Right cardiac atrium (tissue), 5 donors: ENCODE measurements at regions not wholly inside any gene's neighbourhood (a gene's known extent, or its start where the extent isn't known, plus 50 kb on each side); places are given as distances from the start of the nearest gene placed in this dataset.

Source experiments
- ATAC-seq, 2 donors: fragments of 200-7000 bp; cut with Tn5 transposase; one replicate each; pipeline versions ENCODE4 v1.8.0 to v1.9.1; 2020; ENCODE audit warnings: moderate library complexity in 2 of 2, mild to moderate bottlenecking in 1 of 2
- DNase-seq, 3 donors: peaks; one replicate each; pipeline ENCODE4 v3.0.0-alpha.2; 2020
- H3K27ac ChIP-seq: one replicate; pipeline ENCODE4 v1.5.1; 2013; ENCODE audit warnings: mild to moderate bottlenecking, low read length, control low read depth, moderate library complexity
- H3K27me3 ChIP-seq: one replicate; pipeline ENCODE4 v1.6.1; 2013; ENCODE audit not compliant: control insufficient read depth, insufficient read depth
- H3K4me1 ChIP-seq: one replicate; pipeline ENCODE4 v1.6.1; 2013; ENCODE audit warnings: low read length; ENCODE audit not compliant: control insufficient read depth, insufficient read depth
- H3K4me3 ChIP-seq: one replicate; pipeline ENCODE4 v1.5.1; 2013; ENCODE audit warnings: low read length, control low read depth
- H3K9me3 ChIP-seq: one replicate; pipeline ENCODE4 v1.6.1; 2013; ENCODE audit warnings: low read length; ENCODE audit not compliant: control insufficient read depth
- WGBS: extraction: QIAGEN DNeasy Blood & Tissue Kit; methylation state at CpG from one replicate; pipeline ENCODE4 v1.1.7; 2013; 5-methylcytosine and 5-hydroxymethylcytosine counted together
- intact Hi-C, 4 donors: fragments of 100-400 bp; cut with DNase I; formaldehyde crosslinking; loops; one replicate each; pipeline versions ENCODE4 v1.11.0 to v1.14.0; 2022 to 2023
- donor health status: healthy with polysubstance abuse.
- donor health status: DM: no; HTN: yes; CAD: no.
- donor health status: DM: no; HTN: no; CAD: no.
- donor health status: DM: no; HTN: yes; CAD: no; lungs with severe emphysema.
- donor health status: DM: yes; HTN: yes; CAD: no.

DNA sequence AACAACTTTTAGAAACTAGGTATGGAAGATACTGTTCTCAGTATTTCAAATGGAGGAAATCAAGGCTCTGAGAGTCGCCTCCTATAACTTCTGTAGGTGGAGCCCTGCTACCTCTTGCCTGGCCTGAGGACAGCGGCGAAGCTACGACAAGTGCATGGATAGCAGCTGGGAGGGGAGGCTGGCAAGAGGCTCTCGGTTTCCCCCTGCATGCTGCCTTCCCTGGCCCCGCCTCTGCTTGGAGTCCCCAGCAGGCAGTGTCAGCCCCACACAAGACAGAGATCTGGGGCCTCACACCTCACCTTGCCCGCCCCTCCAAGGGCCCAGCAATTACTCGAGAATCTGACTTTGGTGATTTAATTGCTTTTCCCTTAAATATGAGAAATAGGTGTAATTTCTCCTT lies 107.6 kb upstream of the POU3F3 start:
- WGBS = 69% methylated on average over 8 of the region's 8 CpGs
- no peaks in the 10 kb centered on the region for H3K27me3 ChIP-seq
- intact Hi-C loops = no loop called here
- H3K4me3 ChIP-seq = no peak overlapping the region
- DNase-seq = no peak
- H3K9me3 ChIP-seq = no peaks in the 10 kb centered on the region
- ATAC-seq = no peak
- no peaks in the 10 kb centered on the region for H3K4me1 ChIP-seq
- H3K27ac ChIP-seq = no peak overlapping the region

- DNase-seq = no peak
- H3K4me1 ChIP-seq = no peaks in the 10 kb centered on the region
- intact Hi-C loops = no loop called here
- H3K27me3 ChIP-seq = no peaks in the 10 kb centered on the region
- no peaks in the 10 kb centered on the region for H3K9me3 ChIP-seq
- ATAC-seq = no peak
- H3K27ac ChIP-seq = no peak overlapping the region
- WGBS = 89% methylated on average over 24 of the region's 24 CpGs
- H3K4me3 ChIP-seq = no peak overlapping the region
Observed at GRCh38 chr2:104746858-104747257, 107.1 kb upstream of the POU3F3 start.

GRCh38 chr2:104749856-104750460 lies 104.0 kb upstream of the POU3F3 start:
- Histone ChIP-seq H3K9me3 (no peaks in the 10 kb centered on the region), H3K27me3 (peaks cover 2% of the 10 kb centered on the region), H3K4me3 (no peak overlapping the region), H3K27ac (no peak overlapping the region), H3K4me1 (no peaks in the 10 kb centered on the region)
- ATAC-seq (no peak), DNase-seq (peak in 1 of 3 donors; percentile 12)
- intact Hi-C loops = no loop called here
- WGBS = 68% methylated on average over 6 of the region's 6 CpGs

GRCh38 chr2:104752504-104752903 lies 101.4 kb upstream of the POU3F3 start:
- 68% methylated on average over 9 of the region's 9 CpGs for WGBS
- H3K27ac ChIP-seq = no peak overlapping the region
- peaks cover 2% of the 10 kb centered on the region for H3K27me3 ChIP-seq
- DNase-seq (no peak), ATAC-seq (no peak)
- no peak overlapping the region for H3K4me3 ChIP-seq
- no peaks in the 10 kb centered on the region for H3K4me1 ChIP-seq
- H3K9me3 ChIP-seq = no peaks in the 10 kb centered on the region
- intact Hi-C loops = no loop called here

GRCh38 chr2:104755026-104755878 lies 98.7 kb upstream of the POU3F3 start:
- WGBS = 68% methylated on average over 26 of the region's 26 CpGs
- Histone ChIP-seq H3K27ac (no peak overlapping the region), H3K4me1 (no peaks in the 10 kb centered on the region), H3K27me3 (peaks cover 2% of the 10 kb centered on the region), H3K4me3 (no peak overlapping the region), H3K9me3 (no peaks in the 10 kb centered on the region)
- peak; percentile 22 to 66 (median 61) for DNase-seq
- peak; percentile 66 to 69 for ATAC-seq
- intact Hi-C loops = no loop called here

DNA sequence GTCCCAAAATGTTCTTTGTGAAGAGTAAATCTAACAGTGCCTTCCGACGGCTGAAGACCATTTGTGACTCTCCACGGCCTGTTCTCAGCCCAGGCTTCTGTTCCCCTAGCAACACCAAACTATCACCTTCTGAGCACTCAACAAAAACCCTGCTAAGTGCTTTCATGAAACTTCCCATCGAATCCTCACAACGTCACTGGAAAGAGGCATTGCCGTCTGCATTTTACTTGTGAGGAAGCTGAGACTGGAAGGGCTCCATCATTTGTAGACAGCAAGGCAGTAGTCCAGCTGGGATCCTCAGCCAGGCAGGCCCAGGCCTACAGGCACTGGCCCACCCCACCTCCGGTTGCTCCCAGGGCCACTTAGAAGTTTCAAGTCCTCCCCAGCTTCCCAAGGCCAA lies 97.8 kb upstream of the POU3F3 start:
- intact Hi-C loops = no loop called here
- ATAC-seq = no peak

DNA sequence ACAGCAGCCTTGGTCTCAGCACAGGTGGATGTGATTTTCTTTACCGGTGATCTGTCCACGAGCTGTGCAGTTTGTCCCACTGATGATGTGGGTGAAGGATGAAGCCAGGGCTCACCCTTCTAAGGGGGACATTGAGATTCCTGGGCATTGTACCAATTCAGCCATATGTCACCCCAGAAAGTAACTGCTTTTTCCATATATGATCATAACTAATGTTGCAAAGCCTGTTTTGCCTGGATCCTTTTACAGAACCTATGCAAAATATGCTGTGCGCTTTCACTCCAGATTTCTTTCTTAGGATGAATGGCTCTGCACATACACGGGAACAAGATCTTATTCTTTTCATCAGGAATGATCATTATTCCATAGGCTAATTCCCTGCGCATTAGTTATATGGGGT lies 96.9 kb upstream of the POU3F3 start:
- ATAC-seq = no peak
- Histone ChIP-seq H3K4me3 (no peak overlapping the region), H3K27ac (no peak overlapping the region), H3K27me3 (peaks cover 2% of the 10 kb centered on the region), H3K4me1 (no peaks in the 10 kb centered on the region), H3K9me3 (no peaks in the 10 kb centered on the region)
- 89% methylated on average over 5 of the region's 5 CpGs for whole genome bisulfite sequencing
- DNase-seq = no peak
- intact Hi-C loops = no loop called here

More for the DNA sequence above, 97.8 kb upstream of the POU3F3 start:
- H3K27ac ChIP-seq = no peak overlapping the region
- peak in 1 of 3 donors; percentile 32 for DNase-seq
- peaks cover 2% of the 10 kb centered on the region for H3K27me3 ChIP-seq
- H3K4me3 ChIP-seq = no peak overlapping the region
- 88% methylated on average over 7 of the region's 7 CpGs for WGBS
- H3K9me3 ChIP-seq = no peaks in the 10 kb centered on the region
- H3K4me1 ChIP-seq = no peaks in the 10 kb centered on the region

- Histone ChIP-seq H3K27ac (no peak overlapping the region), H3K4me3 (no peak overlapping the region), H3K9me3 (no peaks in the 10 kb centered on the region), H3K27me3 (peaks cover 2% of the 10 kb centered on the region), H3K4me1 (no peaks in the 10 kb centered on the region)
- intact Hi-C loops = no loop called here
- 13% methylated on average over 9 of the region's 9 CpGs for WGBS
- DNase-seq = no peak
- no peak for ATAC-seq
Observed at GRCh38 chr2:104758199-104758620, 95.7 kb upstream of the POU3F3 start.

- intact Hi-C loops = no loop called here
- H3K27ac ChIP-seq = no peak overlapping the region
- DNase-seq (no peak), ATAC-seq (no peak)
- H3K4me3 ChIP-seq = no peak overlapping the region
- WGBS = 83% methylated on average over 8 of the region's 8 CpGs
- H3K4me1 ChIP-seq = no peaks in the 10 kb centered on the region
- H3K27me3 ChIP-seq = no peaks in the 10 kb centered on the region
- H3K9me3 ChIP-seq = no peaks in the 10 kb centered on the region
Observed at GRCh38 chr2:104762031-104762430, 91.9 kb upstream of the POU3F3 start.

GRCh38 chr2:104766683-104767082 lies 87.2 kb upstream of the POU3F3 start:
- Histone ChIP-seq H3K4me1 (no peaks in the 10 kb centered on the region), H3K9me3 (no peaks in the 10 kb centered on the region), H3K4me3 (no peak overlapping the region), H3K27me3 (no peaks in the 10 kb centered on the region), H3K27ac (no peak overlapping the region)
- 41% methylated on average over 10 of the region's 10 CpGs for WGBS
- ATAC-seq (no peak), DNase-seq (no peak)
- intact Hi-C loops = no loop called here

GRCh38 chr2:104768694-104769093 lies 85.2 kb upstream of the POU3F3 start:
- intact Hi-C loops = no loop called here
- Histone ChIP-seq H3K27me3 (no peaks in the 10 kb centered on the region), H3K9me3 (no peaks in the 10 kb centered on the region), H3K27ac (no peak overlapping the region), H3K4me3 (no peak overlapping the region), H3K4me1 (no peaks in the 10 kb centered on the region)
- ATAC-seq = no peak
- WGBS = 49% methylated on average over 3 of the region's 3 CpGs
- no peak for DNase-seq
